Fibroblast of upper back skin (primary cell): ENCODE measurements at regions not wholly inside any gene's neighbourhood (a gene's known extent, or its start where the extent isn't known, plus 50 kb on each side); places are given as distances from the start of the nearest gene placed in this dataset.
"Not testable (repeated sequence)": the region's sequence is repeated elsewhere in the genome, so short reads cannot be mapped to it uniquely, and the experiment has no call there.

ENCODE experiments used
- DNase-seq: peaks from one replicate; pipeline ENCODE4 v3.0.0-alpha.2; 2013

GRCh38 chr7:121561717-121562116, 165.6 kb upstream of the FAM3C start:
- DNase-seq: peak; percentile 23

- DNase-seq: no peak
Measured at GRCh38 chr7:121560267-121560990, 164.3 kb upstream of the FAM3C start.

GRCh38 chr7:121558288-121558687, 162.2 kb upstream of the FAM3C start:
- no peak for DNase-seq

GRCh38 chr7:121557034-121557892, 161.2 kb upstream of the FAM3C start:
- peak; percentile 20 for DNase-seq

GRCh38 chr7:121555558-121555957, 159.4 kb upstream of the FAM3C start:
- DNase-seq: no peak

- peak; percentile 66 for DNase-seq
Measured at GRCh38 chr7:121547544-121548092, 151.5 kb upstream of the FAM3C start.

GRCh38 chr7:121546632-121547543, 150.8 kb upstream of the FAM3C start:
- no peak for DNase-seq

GRCh38 chr7:121545418-121545817, 149.3 kb upstream of the FAM3C start:
- no peak for DNase-seq

- peak; percentile 97 for DNase-seq
Measured at GRCh38 chr7:121544726-121545125, 148.6 kb upstream of the FAM3C start.

- peak; percentile 63 for DNase-seq
Measured at GRCh38 chr7:121544238-121544637, 148.1 kb upstream of the FAM3C start.

- DNase-seq: no peak
Measured at GRCh38 chr7:121541457-121541856, 145.3 kb upstream of the FAM3C start.

GRCh38 chr7:121540138-121540537, 144.0 kb upstream of the FAM3C start:
- DNase-seq: no peak

GRCh38 chr7:121537031-121537430, 140.9 kb upstream of the FAM3C start:
- no peak for DNase-seq

GRCh38 chr7:121531175-121532070, 135.3 kb upstream of the FAM3C start:
- no peak for DNase-seq

- DNase-seq: peak; percentile 98
Measured at GRCh38 chr7:121530227-121531174, 134.4 kb upstream of the FAM3C start.

- DNase-seq: no peak
Measured at GRCh38 chr7:121529003-121529402, 132.9 kb upstream of the FAM3C start.

GRCh38 chr7:121526210-121526609, 130.1 kb upstream of the FAM3C start:
- not testable (repeated sequence) for DNase-seq

- DNase-seq: no peak
Measured at GRCh38 chr7:121525155-121525819, 129.2 kb upstream of the FAM3C start.

- no peak for DNase-seq
Measured at GRCh38 chr7:121521711-121522400, 125.7 kb upstream of the FAM3C start.
